Breast epithelium (tissue), 4 donors: ENCODE measurements at regions not wholly inside any gene's neighbourhood (a gene's known extent, or its start where the extent isn't known, plus 50 kb on each side); places are given as distances from the start of the nearest gene placed in this dataset.

Experiments used
- DNase-seq, 2 donors: peaks; one replicate each; pipeline ENCODE4 v3.0.0-alpha.2; 2019; ENCODE audit warnings: low spot score in 2 of 2
- H3K27ac ChIP-seq, 2 donors: fragments of 200-600 bp; sonication (generic) in 1 of 2; one replicate each; pipeline ENCODE4 v1.5.1; 2016 to 2019; ENCODE audit warnings: mild to moderate bottlenecking in 1 of 2
- H3K27me3 ChIP-seq, 2 donors: fragments of 200-600 bp; sonication (generic) in 1 of 2; one replicate each; pipeline versions ENCODE4 v1.5.1 to v1.6.0; 2017 to 2019; ENCODE audit warnings: control low read depth in 1 of 2, mild to moderate bottlenecking in 1 of 2
- H3K36me3 ChIP-seq: fragments of 200-600 bp; one replicate; pipeline ENCODE4 v1.5.1; 2019
- H3K4me1 ChIP-seq, 2 donors: fragments of 200-600 bp; sonication (generic); one replicate each; pipeline ENCODE4 v1.5.1; 2016 to 2019; ENCODE audit warnings: control low read depth in 1 of 2
- H3K4me3 ChIP-seq, 3 donors: fragments of 200-600 bp; sonication (generic); 1 replicate in 2 of 3; 2 replicates in 1 of 3; pipeline ENCODE4 v1.5.1; 2016 to 2019; ENCODE audit warnings: mild to moderate bottlenecking in 3 of 3, moderate library complexity in 2 of 3
- H3K9me3 ChIP-seq, 2 donors: fragments of 200-600 bp; sonication (generic) in 1 of 2; one replicate each; pipeline ENCODE4 v1.5.1; 2016 to 2019; ENCODE audit warnings: control low read depth in 1 of 2
- POLR2A ChIP-seq: fragments of 450-650 bp; IDR thresholded peaks from one replicate; pipeline ENCODE4 v1.6.1; 2016; ENCODE audit warnings: antibody characterized with exemption, mild to moderate bottlenecking, moderate library complexity
- POLR2AphosphoS5 ChIP-seq, 3 donors: sonication (generic); formaldehyde crosslinking; IDR thresholded peaks; one replicate each; pipeline ENCODE4 v1.6.1; 2017; ENCODE audit warnings: antibody characterized with exemption in 3 of 3
- intact Hi-C: fragments of 100-400 bp; cut with DNase I; formaldehyde crosslinking; loops from one replicate; pipeline ENCODE4 v1.15.1; 2023; ENCODE audit warnings: low total_unique reads
- TF ChIP-seq, protein P1 (sequence below), 3 donors: fragments of 450-650 bp; IDR thresholded peaks; one replicate each; pipeline ENCODE4 v1.5.1; 2016 to 2017; ENCODE audit warnings: antibody characterized with exemption in 3 of 3, mild to moderate bottlenecking in 3 of 3, moderate library complexity in 3 of 3

- no peak overlapping the region for H3K27ac ChIP-seq
- no peaks in the 10 kb centered on the region for H3K4me1 ChIP-seq
- no peak for DNase-seq
- TF ChIP-seq POLR2AphosphoS5 (IDR thresholded peaks at IDR 0.05) (no peak), POLR2A (no peak)
- TF ChIP-seq, protein P1, sequence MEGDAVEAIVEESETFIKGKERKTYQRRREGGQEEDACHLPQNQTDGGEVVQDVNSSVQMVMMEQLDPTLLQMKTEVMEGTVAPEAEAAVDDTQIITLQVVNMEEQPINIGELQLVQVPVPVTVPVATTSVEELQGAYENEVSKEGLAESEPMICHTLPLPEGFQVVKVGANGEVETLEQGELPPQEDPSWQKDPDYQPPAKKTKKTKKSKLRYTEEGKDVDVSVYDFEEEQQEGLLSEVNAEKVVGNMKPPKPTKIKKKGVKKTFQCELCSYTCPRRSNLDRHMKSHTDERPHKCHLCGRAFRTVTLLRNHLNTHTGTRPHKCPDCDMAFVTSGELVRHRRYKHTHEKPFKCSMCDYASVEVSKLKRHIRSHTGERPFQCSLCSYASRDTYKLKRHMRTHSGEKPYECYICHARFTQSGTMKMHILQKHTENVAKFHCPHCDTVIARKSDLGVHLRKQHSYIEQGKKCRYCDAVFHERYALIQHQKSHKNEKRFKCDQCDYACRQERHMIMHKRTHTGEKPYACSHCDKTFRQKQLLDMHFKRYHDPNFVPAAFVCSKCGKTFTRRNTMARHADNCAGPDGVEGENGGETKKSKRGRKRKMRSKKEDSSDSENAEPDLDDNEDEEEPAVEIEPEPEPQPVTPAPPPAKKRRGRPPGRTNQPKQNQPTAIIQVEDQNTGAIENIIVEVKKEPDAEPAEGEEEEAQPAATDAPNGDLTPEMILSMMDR (IDR thresholded peaks at IDR 0.05), result no peak
- H3K9me3 ChIP-seq, result no peaks in the 10 kb centered on the region
- H3K4me3 ChIP-seq, result no peak overlapping the region
- no peaks in the 10 kb centered on the region for H3K36me3 ChIP-seq
- no peaks in the 10 kb centered on the region for H3K27me3 ChIP-seq
- intact Hi-C loops, result no loop called here
Measured at GRCh38 chr15:53212785-53213184, 422.6 kb upstream of the ONECUT1 start.

DNA sequence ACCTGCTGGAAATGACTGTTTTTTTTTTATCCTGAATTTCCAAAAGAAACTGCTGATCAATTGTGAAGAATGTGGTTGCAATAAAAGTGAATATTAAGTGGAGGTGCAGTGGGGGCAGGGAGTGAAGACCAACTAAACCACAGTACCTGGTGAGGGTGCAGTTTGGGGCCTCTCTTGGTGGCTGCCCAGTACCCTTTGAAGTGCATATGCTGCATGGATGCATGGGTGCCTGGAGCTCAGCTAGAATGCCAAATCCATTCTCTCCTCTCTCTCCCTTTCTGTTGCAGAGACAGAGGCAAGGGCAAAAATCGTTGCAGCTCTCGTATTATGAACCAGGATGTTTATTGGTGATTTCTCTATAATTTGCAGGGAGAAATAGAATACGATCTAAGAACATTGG is 420.5 kb upstream of the ONECUT1 start:
- H3K27ac ChIP-seq, result no peak overlapping the region
- intact Hi-C loops, result no loop called here
- no peaks in the 10 kb centered on the region for H3K36me3 ChIP-seq
- no peak for TF ChIP-seq POLR2AphosphoS5 (IDR thresholded peaks at IDR 0.05)
- TF ChIP-seq, protein P1 (IDR thresholded peaks at IDR 0.05), result no peak
- H3K9me3 ChIP-seq, result no peaks in the 10 kb centered on the region
- no peaks in the 10 kb centered on the region for H3K27me3 ChIP-seq
- no peak overlapping the region for H3K4me3 ChIP-seq
- no peaks in the 10 kb centered on the region for H3K4me1 ChIP-seq
- no peak for DNase-seq

- H3K9me3 ChIP-seq, result no peaks in the 10 kb centered on the region
- intact Hi-C loops, result no loop called here
- no peaks in the 10 kb centered on the region for H3K4me1 ChIP-seq
- no peaks in the 10 kb centered on the region for H3K27me3 ChIP-seq
- H3K4me3 ChIP-seq, result no peak overlapping the region
- no peak for DNase-seq
- TF ChIP-seq POLR2AphosphoS5 (IDR thresholded peaks at IDR 0.05), result no peak
- TF ChIP-seq, protein P1 (IDR thresholded peaks at IDR 0.05), result no peak
- TF ChIP-seq POLR2A, result no peak
- no peaks in the 10 kb centered on the region for H3K36me3 ChIP-seq
- H3K27ac ChIP-seq, result no peak overlapping the region
Measured at GRCh38 chr15:53209396-53210042, 419.4 kb upstream of the ONECUT1 start.

DNA sequence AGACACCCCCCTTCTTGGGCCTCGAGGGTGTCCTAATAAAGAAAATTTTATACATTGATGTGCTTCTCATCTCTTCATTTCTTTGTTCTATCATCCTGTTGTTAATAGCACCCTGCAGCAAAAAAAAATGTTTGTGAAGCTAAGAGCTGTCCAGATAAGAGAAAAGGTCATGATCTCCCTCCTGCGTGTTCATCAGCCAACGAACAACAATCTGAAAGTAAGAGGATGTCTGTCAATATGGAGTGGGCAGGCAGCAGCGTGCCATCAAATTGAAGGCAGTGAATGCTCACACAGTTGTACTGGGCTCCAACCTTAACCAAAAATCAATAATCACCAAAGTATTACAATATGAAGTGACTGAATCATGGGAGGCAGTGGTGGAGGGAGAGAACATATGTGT is 418.6 kb upstream of the ONECUT1 start:
- H3K9me3 ChIP-seq, result no peaks in the 10 kb centered on the region
- H3K27ac ChIP-seq, result no peak overlapping the region
- H3K36me3 ChIP-seq, result no peaks in the 10 kb centered on the region
- intact Hi-C loops, result no loop called here
- DNase-seq, result no peak
- H3K4me3 ChIP-seq, result no peak overlapping the region
- no peak for TF ChIP-seq POLR2AphosphoS5 (IDR thresholded peaks at IDR 0.05)
- no peak for TF ChIP-seq POLR2A
- TF ChIP-seq, protein P1 (IDR thresholded peaks at IDR 0.05), result no peak
- H3K4me1 ChIP-seq, result no peaks in the 10 kb centered on the region
- H3K27me3 ChIP-seq, result no peaks in the 10 kb centered on the region

- TF ChIP-seq POLR2A (no peak), POLR2AphosphoS5 (IDR thresholded peaks at IDR 0.05) (no peak)
- TF ChIP-seq, protein P1 (IDR thresholded peaks at IDR 0.05), result no peak
- peaks cover 0 to 6% of the 10 kb centered on the region in 2 donors for H3K27me3 ChIP-seq
- H3K4me3 ChIP-seq, result no peak overlapping the region
- H3K4me1 ChIP-seq, result no peaks in the 10 kb centered on the region
- DNase-seq, result no peak
- H3K36me3 ChIP-seq, result no peaks in the 10 kb centered on the region
- H3K27ac ChIP-seq, result no peak overlapping the region
- no peaks in the 10 kb centered on the region for H3K9me3 ChIP-seq
- intact Hi-C loops, result no loop called here
Measured at GRCh38 chr15:53203454-53203853, 413.3 kb upstream of the ONECUT1 start.
